NCI-H2227 (cell line): ENCODE measurements at regions not wholly inside any gene's neighbourhood (a gene's known extent, or its start where the extent isn't known, plus 50 kb on each side); places are given as distances from the start of the nearest gene placed in this dataset.
"Not testable (repeated sequence)": the region's sequence is repeated elsewhere in the genome, so short reads cannot be mapped to it uniquely, and the experiment has no call there.

Source experiments
- DNase-seq: peaks from one replicate; lab custom pipeline; 2025; ENCODE audit not compliant: unreplicated experiment; lab: John Stamatoyannopoulos, UW

GRCh38 chr20:48411919-48412522 is 415.8 kb downstream of the PREX1 start:
- DNase-seq, result no peak

GRCh38 chr20:48411245-48411644 is 416.6 kb downstream of the PREX1 start:
- no peak for DNase-seq

- no peak for DNase-seq
Measured at GRCh38 chr20:48409055-48409615, 418.7 kb downstream of the PREX1 start.

- no peak for DNase-seq
Measured at GRCh38 chr20:48407710-48408109, 420.1 kb downstream of the PREX1 start.

- no peak for DNase-seq
Measured at GRCh38 chr20:48406912-48407340, 420.9 kb downstream of the PREX1 start.

GRCh38 chr20:48406498-48406897 is 421.3 kb downstream of the PREX1 start:
- DNase-seq, result no peak

- DNase-seq, result no peak
Measured at GRCh38 chr20:48405909-48406308, 421.9 kb downstream of the PREX1 start.

- DNase-seq, result no peak
Measured at GRCh38 chr20:48404598-48404997, 423.2 kb downstream of the PREX1 start.

- no peak for DNase-seq
Measured at GRCh38 chr20:48403167-48403761, 424.5 kb downstream of the PREX1 start.

- no peak for DNase-seq
Measured at GRCh38 chr20:48401359-48401758, 426.4 kb downstream of the PREX1 start.

GRCh38 chr20:48400009-48400408 is 427.8 kb downstream of the PREX1 start:
- no peak for DNase-seq

GRCh38 chr20:48398506-48399449 is 429.0 kb downstream of the PREX1 start:
- no peak for DNase-seq

- DNase-seq, result not testable (repeated sequence)
Measured at GRCh38 chr20:48396981-48397861, 430.6 kb downstream of the PREX1 start.

GRCh38 chr20:48395816-48396546 is 431.8 kb downstream of the PREX1 start:
- DNase-seq, result no peak

GRCh38 chr20:48394415-48395081 is 433.3 kb downstream of the PREX1 start:
- DNase-seq, result no peak

- DNase-seq, result no peak
Measured at GRCh38 chr20:48393737-48394314, 434.0 kb downstream of the PREX1 start.

- DNase-seq, result no peak
Measured at GRCh38 chr20:48393311-48393685, 434.5 kb downstream of the PREX1 start.

- DNase-seq, result no peak
Measured at GRCh38 chr20:48392407-48393310, 435.1 kb downstream of the PREX1 start.
